Muscle of leg (tissue), 3 donors: ENCODE measurements at regions not wholly inside any gene's neighbourhood (a gene's known extent, or its start where the extent isn't known, plus 50 kb on each side); places are given as distances from the start of the nearest gene placed in this dataset.
"Not testable (repeated sequence)": the region's sequence is repeated elsewhere in the genome, so short reads cannot be mapped to it uniquely, and the experiment has no call there.

Source experiments
- DNase-seq: peaks from one replicate; pipeline ENCODE4 v3.0.0; 2013
- H3K27ac ChIP-seq: one replicate; pipeline ENCODE4 v1.5.1; 2013; ENCODE audit warnings: mild to moderate bottlenecking, low read length, control low read depth
- H3K27me3 ChIP-seq: one replicate; pipeline ENCODE4 v1.6.1; 2013; ENCODE audit warnings: low read length; ENCODE audit not compliant: control insufficient read depth, insufficient read depth
- H3K36me3 ChIP-seq: one replicate; pipeline ENCODE4 v1.6.1; 2013; ENCODE audit warnings: low read length; ENCODE audit not compliant: control insufficient read depth, insufficient read depth
- H3K4me1 ChIP-seq: one replicate; pipeline ENCODE4 v1.6.1; 2013; ENCODE audit warnings: low read length; ENCODE audit not compliant: control insufficient read depth, insufficient read depth
- H3K4me3 ChIP-seq: one replicate; pipeline ENCODE4 v1.5.1; 2013; ENCODE audit warnings: low read length, control low read depth
- H3K9me3 ChIP-seq: replicated peaks from 2 replicates; pipeline ENCODE4 v1.6.1; 2013; ENCODE audit warnings: low read depth, low read length; ENCODE audit not compliant: control insufficient read depth
- WGBS: methylation state at CpG from one replicate; pipeline ENCODE4 v1.1.5; 2013; ENCODE audit warnings: missing lambda C conversion rate; ENCODE audit not compliant: insufficient coverage; 5-methylcytosine and 5-hydroxymethylcytosine counted together

DNA sequence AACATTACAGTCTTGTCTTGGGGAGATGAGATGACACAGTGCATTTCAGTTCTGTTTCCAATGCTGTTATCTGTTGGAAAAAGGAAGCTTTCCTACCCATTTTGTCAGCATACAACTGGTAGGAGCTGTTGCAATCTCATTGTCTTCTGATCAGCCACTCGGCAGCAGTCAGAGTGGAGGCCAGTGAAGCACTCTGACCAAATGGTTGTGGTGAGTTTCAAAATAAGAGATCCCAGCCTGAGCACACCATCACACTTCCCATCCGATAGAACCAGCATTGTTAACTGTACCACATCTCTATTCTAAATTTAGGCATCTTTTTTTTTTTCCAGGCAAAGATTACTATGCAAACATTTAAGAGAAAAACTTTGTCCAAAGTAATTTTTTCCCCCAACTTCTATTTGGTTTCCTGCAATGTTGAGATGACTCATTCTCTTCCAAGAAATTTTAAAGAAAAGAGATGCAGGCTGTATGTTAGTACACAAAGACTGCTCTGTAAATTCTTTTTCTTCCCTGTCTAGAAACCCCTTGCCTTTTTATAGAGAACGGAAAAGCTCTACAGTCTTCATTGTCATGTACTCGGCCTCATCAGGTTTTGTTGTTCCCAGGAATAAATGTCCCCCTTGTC, 90.0 kb upstream of the IKBKE start:
- DNase-seq: peak; percentile 44
- H3K4me1 ChIP-seq, H3K9me3 ChIP-seq, H3K27ac ChIP-seq, H3K36me3 ChIP-seq, H3K4me3 ChIP-seq, H3K27me3 ChIP-seq: not testable (repeated sequence)
- no CpG with 5 or more reads among the region's 4 CpGs for WGBS

DNA sequence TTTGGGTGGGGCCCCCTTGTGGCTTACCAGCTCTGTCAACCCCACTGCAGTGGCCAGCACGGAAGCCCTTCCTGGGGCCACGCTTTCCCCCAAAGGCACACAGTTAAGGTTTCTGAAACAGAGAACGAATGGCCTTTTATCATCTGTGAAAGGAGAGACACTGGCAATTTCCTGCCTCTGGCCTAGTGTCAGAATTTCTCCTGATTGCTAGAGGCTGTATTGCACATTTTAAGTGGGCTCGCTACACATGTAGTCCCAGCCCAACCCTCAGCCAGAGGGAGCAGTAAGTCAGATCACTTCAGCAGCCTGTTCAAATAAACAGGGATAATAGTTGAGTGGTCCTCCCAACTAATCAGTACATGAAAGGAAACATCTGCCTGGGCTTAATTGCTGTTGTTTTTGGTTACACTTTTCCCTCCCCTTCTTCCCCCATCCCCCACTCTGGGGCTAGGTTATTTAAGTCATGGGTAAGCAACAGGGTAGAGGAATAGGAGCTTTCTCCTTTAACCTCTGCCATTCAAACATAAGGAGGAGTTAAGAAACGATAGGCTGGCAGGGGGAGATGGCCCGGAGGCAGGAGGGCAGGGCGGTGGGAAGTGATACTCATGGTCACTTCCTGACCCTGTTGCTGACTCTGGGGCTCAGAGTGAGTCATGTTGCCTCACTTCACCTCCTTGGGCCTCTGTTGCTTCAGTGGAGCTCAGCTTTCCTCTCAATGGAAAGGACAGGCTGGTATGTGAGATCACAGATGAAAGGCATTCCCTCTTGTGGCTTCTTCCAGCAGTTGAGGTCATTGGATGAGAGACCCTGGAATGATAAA, 89.3 kb upstream of the IKBKE start:
- H3K4me3 ChIP-seq, H3K27me3 ChIP-seq, H3K9me3 ChIP-seq, H3K4me1 ChIP-seq, H3K36me3 ChIP-seq: not testable (repeated sequence)
- peak overlapping the region; percentile 29 for H3K27ac ChIP-seq
- peak; percentile 37 for DNase-seq
- no CpG with 5 or more reads among the region's 7 CpGs for WGBS

DNA sequence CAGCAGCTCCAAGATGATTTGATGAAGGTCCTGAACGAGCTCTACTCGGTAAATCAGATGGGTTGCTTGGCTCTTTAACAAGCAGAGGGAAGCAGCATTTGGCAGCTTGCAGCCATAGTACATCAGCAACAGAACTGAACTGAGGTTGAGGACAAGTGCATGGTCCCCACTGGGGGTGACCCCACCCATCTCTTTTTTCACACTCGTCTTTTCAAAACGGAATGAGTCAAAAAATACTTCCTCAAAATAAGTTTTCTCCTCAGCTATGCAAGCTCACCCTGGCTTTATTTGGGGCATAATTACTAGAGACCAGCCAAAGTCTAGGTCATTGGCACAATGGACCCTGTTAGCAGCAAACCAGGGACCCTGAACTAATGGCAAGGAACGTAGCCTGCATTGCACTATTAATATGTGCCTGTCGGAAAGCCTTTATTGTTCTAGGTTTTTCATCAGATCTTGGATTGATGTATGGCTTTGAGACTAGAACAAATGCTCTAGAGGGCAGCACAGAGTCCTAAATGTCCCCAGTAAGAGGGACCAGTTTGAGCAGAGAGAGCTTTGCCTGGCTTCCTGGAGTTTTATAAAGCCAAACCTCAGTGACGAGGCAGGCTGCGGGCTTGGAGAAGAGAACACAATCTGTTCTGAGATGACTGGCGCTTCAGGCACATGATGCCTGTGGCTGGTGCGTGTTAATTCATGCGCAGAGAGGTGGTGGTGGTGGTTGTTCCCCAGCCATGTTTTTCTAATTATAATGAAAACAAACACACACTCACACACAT, 86.1 kb upstream of the IKBKE start:
- not testable (repeated sequence) for H3K4me1 ChIP-seq, H3K27me3 ChIP-seq, H3K36me3 ChIP-seq, H3K4me3 ChIP-seq, H3K9me3 ChIP-seq, H3K27ac ChIP-seq
- 100% methylated on average over 1 of the region's 11 CpGs for WGBS
- peak; percentile 27 for DNase-seq

DNA sequence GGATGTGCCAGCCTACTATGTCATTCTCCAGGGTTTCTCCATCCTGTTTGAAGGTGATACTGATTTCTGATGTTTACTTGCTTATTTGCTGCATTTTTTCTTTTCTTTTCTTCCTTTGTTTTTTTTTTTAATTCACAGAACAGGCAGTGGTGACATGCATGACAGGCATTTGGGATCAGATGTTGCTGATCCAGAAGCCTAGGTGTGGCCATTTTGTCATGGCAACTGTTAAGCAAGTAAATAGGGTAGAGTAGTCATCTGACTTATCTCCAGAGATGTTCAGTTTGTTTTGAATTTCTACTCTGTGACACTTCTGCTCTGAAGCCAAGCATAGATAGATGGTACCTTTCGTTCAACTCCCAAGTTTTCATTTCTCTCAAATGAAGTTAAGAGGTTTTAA, 85.4 kb upstream of the IKBKE start:
- not testable (repeated sequence) for H3K4me3 ChIP-seq, DNase-seq, H3K9me3 ChIP-seq, H3K27ac ChIP-seq, H3K36me3 ChIP-seq, H3K27me3 ChIP-seq, H3K4me1 ChIP-seq
- no CpG with 5 or more reads among the region's 1 CpG for WGBS

DNA sequence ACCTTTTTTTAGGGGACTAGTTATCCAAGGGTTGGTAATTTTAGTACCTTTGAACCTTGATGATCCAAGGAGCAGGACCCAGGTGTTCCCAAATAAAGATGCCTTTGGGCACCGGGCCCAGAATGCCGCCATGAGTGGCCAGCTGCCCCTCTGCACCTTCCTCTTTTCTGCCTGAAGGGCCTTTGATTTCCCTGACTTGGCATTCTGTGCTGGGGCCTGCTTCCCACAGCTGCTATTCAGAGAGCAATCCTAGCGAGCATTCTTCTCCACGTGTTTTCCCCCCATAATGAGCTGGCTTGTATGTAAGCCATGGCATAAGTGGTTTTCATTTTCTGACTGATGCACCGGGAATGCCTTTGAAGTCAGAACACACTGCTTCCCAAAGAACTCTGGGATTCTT, 82.6 kb upstream of the IKBKE start:
- not testable (repeated sequence) for H3K4me3 ChIP-seq, H3K9me3 ChIP-seq, DNase-seq, H3K27me3 ChIP-seq, H3K27ac ChIP-seq, H3K4me1 ChIP-seq, H3K36me3 ChIP-seq
- WGBS: no CpG with 5 or more reads among the region's 5 CpGs

DNA sequence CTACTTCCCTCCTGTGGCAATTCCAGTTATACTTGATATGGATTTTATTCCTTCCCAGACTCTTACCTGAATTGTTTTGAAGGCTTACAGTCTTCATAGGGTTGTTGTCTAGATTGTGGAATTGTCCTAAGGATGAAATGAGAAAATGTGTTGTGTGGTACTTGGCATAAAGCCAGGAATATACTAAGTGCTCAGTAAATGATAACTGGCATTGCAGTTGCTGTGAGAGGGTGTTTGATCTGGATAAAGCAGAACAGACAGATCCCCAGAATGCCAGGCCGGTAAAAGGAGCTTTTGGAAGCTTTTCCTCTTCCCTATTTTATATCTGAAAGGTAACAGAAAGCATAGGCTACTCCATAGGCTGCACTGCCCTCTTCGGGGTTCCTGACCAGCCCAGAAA, 78.4 kb upstream of the IKBKE start:
- H3K4me3 ChIP-seq, H3K9me3 ChIP-seq, H3K27me3 ChIP-seq, DNase-seq, H3K27ac ChIP-seq, H3K36me3 ChIP-seq, H3K4me1 ChIP-seq: not testable (repeated sequence)
- no CpG with 5 or more reads among the region's 2 CpGs for WGBS

DNA sequence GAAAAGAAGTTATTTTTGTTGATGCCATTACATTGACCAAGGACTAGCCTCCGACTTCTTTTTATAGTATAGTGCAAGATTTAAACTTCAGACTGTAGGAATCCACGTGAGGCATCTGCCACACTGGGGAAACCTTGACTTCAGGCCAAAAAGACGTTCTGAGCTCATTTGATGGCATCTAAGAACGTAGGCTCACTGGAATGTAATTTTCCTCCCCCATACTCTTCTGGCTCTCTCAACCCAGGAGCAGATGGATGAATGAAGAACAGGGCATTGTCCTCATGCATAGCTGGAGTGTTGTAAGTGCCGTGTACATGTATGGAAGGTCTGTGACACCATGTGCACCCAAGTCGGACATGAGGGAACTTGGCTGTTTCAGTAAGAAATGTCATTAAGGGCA, 72.8 kb upstream of the IKBKE start:
- not testable (repeated sequence) for H3K27me3 ChIP-seq, H3K4me1 ChIP-seq, DNase-seq, H3K36me3 ChIP-seq, H3K4me3 ChIP-seq, H3K9me3 ChIP-seq, H3K27ac ChIP-seq
- WGBS: no CpG with 5 or more reads among the region's 6 CpGs

DNA sequence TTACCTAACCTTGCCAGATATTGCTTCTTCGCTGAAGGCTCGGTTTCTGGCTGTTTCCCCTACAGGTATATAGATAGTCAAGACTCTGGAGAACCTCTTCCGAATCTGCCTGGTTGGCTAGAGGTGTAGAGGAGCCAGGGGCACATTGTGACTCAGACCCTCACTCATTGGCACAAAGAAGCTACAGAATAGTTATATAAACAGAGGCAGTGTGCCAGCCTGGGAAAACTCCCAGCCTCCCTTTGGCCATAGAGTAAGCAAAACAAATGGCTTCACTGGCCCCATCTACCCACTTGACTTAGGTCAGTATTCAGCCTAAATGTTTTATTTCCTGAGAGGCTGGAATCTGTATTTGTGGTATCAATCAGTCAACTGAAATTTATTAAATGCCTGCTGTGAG, 72.0 kb upstream of the IKBKE start:
- WGBS: no CpG with 5 or more reads among the region's 3 CpGs
- not testable (repeated sequence) for H3K36me3 ChIP-seq, DNase-seq, H3K27me3 ChIP-seq, H3K4me1 ChIP-seq, H3K27ac ChIP-seq, H3K4me3 ChIP-seq, H3K9me3 ChIP-seq

DNA sequence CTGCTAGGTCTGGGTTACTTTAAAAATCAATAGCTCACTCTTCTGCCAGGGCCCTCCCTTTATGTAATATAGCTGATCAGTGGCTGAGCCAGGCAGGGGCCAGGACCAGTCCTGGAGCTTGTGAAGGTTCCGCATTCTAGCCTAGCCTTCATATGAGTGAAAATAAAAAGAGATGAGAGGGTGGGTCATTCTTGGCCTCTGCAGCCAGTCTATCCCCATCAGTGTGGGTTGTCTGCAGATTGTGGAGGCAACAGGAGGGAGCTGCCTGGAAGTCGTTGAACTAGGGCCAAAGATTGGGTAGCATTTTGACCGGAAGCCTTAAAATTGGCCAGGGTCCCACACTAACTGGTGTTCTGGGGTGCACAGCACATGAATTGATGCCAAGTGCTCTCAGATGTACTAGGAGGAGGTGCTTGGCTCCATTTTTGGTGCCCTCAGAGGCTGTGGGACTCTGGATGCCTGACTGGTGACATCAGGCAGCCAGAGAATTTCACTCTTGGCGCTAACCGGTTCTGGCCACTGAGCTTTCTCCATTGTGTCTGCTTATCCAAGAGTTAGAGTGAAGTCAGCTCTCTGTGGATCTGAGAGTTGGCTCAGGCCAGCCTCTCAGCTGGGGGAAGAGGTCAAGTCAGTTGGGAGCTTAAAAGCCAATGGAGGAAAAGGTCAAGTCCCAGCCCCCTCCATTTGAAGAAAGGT, 66.5 kb upstream of the IKBKE start:
- H3K36me3 ChIP-seq, DNase-seq, H3K4me1 ChIP-seq, H3K9me3 ChIP-seq, H3K4me3 ChIP-seq, H3K27me3 ChIP-seq: not testable (repeated sequence)
- H3K27ac ChIP-seq: peak overlapping the region; percentile 55
- no CpG with 5 or more reads among the region's 5 CpGs for WGBS
